C4-2B (cell line): ENCODE measurements at regions not wholly inside any gene's neighbourhood (a gene's known extent, or its start where the extent isn't known, plus 50 kb on each side); places are given as distances from the start of the nearest gene placed in this dataset.

Experiments used
- ZFX ChIP-seq: fragments of 450-650 bp; IDR thresholded peaks from 2 replicates; pipeline ENCODE4 v1.6.1; 2017
- TF ChIP-seq, protein P1 (sequence below): fragments of 450-650 bp; conservative IDR thresholded peaks from 2 replicates; pipeline ENCODE4 v1.5.1; 2017; ENCODE audit warnings: mild to moderate bottlenecking

DNA sequence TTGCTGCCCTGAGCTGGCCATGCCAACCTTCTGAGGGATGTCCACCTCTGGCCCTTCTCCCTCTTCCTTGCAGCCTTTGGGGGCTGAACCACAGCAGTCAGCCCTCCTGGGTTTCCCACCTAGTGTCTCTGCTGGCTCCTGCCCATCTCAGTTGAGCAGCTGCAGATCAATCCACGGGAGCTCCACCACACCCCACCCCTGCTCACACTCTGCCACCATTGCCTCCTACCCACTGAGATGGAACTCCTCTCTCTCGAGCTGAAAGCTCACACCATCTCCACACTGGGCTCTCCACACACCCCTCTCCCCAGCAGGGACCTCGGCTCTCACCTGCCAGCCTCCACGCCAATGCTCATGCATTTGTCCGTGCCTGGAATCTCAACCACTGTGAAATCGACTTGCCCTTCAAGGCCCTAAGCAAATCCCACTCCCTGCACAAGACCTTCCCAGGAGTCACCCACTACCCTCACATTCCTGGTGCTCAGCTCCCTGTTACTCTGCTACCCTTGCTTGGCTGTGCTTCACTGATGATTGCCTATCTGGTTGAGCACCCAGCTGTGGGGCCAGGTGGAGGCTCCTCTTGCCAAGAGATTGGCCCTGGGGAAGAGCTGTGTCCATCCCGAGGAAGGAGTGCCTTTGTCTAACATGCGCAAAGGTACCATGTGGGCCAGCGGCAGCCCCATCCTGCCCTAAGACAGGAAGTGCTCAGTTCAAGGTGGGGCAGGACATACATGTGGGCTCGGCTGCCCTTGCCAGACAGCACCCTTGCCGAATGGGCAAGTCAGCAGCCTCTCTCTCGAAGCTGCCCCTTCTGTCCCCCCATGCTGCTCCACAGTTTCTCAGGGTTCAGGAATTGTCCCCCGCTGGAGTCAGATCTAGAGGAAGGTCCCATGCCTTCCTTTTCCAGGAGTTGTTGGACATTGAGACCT, 208.7 kb downstream of the CYP26B1 start:
- TF ChIP-seq, protein P1, sequence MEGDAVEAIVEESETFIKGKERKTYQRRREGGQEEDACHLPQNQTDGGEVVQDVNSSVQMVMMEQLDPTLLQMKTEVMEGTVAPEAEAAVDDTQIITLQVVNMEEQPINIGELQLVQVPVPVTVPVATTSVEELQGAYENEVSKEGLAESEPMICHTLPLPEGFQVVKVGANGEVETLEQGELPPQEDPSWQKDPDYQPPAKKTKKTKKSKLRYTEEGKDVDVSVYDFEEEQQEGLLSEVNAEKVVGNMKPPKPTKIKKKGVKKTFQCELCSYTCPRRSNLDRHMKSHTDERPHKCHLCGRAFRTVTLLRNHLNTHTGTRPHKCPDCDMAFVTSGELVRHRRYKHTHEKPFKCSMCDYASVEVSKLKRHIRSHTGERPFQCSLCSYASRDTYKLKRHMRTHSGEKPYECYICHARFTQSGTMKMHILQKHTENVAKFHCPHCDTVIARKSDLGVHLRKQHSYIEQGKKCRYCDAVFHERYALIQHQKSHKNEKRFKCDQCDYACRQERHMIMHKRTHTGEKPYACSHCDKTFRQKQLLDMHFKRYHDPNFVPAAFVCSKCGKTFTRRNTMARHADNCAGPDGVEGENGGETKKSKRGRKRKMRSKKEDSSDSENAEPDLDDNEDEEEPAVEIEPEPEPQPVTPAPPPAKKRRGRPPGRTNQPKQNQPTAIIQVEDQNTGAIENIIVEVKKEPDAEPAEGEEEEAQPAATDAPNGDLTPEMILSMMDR = no peak
- TF ChIP-seq ZFX = no peak
